EH (cell line): ENCODE measurements at regions not wholly inside any gene's neighbourhood (a gene's known extent, or its start where the extent isn't known, plus 50 kb on each side); places are given as distances from the start of the nearest gene placed in this dataset.
"Not testable (repeated sequence)": the region's sequence is repeated elsewhere in the genome, so short reads cannot be mapped to it uniquely, and the experiment has no call there.

Source experiments
- DNase-seq: peaks from one replicate; pipeline ENCODE4 v3.0.0-alpha.2; 2015; ENCODE audit warnings: low read depth

- DNase-seq = no peak
Measured at GRCh38 chr3:74273555-74274402, 340.7 kb downstream of the CNTN3 start.

DNA sequence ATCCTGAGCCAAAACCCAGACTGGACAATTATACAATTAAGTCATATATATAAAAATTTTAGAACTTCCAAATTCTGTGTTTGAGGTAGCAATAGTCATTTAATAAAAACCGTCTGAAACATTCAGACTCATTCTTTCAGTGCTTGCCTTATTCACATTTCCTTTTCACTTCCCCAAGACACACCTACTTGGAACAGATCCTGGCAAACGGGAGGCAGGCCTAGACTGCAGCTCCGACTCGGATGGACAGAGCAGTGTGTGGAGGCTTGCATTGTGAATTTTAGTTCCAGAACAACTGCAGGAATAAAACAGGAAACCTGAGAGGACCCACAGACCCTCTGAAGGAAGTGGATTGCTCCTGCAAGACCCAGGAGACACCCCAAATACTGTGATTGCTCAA lies 341.4 kb downstream of the CNTN3 start:
- no peak for DNase-seq

GRCh38 chr3:74271541-74271940 lies 342.9 kb downstream of the CNTN3 start:
- DNase-seq = no peak

DNA sequence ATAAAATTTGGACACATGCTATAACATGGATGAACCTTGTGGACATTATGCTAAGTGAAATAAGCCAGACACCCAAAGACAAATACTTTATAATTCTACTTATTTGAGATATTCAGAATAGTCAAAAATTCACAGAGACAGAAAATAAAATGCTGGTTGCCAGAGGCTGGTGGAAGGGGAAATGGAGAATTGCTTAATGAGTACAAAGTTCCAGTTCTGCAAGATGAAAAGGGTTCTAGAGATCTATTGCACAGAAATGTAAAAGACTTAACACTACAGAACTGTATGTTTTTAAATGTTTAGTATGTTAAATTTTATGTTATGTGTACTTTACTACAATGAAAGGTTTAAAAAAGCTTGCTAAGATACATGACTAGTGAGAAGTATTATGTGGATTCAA lies 344.8 kb downstream of the CNTN3 start:
- DNase-seq = no peak

DNA sequence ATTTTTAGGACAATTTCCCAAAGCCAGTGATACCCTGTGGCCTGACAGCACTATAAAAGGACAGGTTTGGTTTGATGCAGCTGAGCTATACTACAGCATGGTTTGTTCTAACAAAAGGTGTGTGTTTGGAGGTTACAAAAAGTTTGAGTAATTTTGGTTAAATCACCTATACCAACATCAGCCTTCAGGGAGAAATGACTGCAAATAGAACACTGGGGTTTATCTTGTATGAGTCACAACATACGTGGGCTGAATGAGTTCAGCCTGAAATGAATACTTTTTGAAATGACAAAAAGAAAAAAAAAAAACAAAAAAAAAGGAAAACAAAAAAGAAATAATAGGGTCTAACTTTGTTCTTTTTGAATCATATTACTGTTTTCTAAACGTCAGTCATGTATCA lies 345.7 kb downstream of the CNTN3 start:
- no peak for DNase-seq

GRCh38 chr3:74267588-74268184 lies 346.8 kb downstream of the CNTN3 start:
- peak; percentile 51 for DNase-seq

DNA sequence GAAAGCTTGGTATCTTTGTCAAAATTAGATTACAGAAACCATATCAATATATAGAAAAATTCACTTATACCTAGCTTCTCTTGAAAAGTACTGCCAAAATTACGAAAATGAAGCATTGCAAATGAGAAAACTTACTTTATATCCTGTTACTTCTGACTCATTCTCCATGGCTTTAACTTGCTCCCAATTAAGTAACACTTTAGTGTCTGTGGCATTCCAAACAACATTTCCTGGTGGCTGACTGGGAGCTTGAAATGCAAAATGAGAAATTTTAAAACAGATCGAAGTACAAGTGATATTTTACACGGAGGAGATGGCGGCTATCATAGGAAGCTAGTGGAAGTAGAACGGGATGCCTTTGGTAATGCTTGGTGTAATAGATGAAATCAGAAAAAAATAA lies 347.3 kb downstream of the CNTN3 start:
- peak; percentile 4 for DNase-seq

DNA sequence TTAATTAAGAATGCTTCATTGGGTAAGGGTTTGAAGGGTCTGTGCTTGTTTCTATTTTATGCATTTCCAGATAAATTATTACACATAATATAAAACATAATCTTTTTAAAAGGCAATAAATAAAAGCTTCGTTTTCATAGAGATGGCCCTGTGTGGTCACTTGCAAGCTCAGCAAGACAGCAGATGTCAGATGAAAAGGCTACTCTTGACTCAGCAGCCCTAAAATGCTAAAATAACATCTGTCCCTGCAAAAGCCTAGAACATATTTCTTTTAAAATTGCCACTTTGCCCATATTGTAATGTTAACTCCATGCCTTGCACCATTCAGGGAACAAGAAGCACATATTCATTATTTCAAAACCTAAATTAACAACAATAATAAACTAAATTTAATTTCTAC lies 349.4 kb downstream of the CNTN3 start:
- DNase-seq = no peak

- no peak for DNase-seq
Measured at GRCh38 chr3:74263031-74263430, 351.4 kb downstream of the CNTN3 start.

- DNase-seq = no peak
Measured at GRCh38 chr3:74233091-74233490, 381.4 kb downstream of the CNTN3 start.

DNA sequence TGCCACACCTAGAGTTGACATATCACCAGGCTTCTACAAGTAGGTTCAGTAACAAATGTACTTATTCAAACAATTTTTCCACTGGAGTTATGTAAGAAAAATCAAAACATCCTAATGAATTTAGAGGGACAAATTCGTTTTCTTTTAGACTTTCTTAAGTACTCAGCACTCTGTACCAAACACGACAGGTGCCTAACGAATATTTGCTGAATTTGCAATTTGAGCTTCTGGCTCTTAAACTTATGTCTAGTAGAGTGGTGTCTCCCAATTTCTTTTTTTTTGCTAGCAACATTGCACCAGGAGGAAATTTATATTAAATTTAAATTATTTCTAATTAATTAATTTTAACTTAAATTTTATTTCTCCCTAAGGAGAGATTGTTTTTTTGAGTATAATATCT lies 397.0 kb downstream of the CNTN3 start:
- DNase-seq = no peak

- DNase-seq = no peak
Measured at GRCh38 chr3:74214286-74214685, 400.2 kb downstream of the CNTN3 start.

DNA sequence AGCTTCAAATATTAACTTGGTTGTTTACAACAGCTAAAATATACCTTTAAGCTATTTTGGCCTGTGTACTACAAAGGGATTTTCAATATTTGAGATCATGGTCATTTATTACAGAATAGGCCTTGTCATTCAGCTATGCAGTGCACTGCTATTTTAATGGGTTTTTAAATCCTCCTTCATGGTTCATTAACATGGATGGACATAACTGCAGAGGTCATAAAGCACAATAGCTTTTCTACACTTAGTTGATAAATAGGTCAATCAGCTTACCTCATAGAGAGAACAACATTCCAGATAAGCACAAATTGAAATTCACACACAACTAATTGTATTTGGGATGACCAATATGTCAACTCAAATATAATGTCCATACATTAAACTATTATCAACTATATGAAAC lies 403.7 kb downstream of the CNTN3 start:
- DNase-seq = no peak

DNA sequence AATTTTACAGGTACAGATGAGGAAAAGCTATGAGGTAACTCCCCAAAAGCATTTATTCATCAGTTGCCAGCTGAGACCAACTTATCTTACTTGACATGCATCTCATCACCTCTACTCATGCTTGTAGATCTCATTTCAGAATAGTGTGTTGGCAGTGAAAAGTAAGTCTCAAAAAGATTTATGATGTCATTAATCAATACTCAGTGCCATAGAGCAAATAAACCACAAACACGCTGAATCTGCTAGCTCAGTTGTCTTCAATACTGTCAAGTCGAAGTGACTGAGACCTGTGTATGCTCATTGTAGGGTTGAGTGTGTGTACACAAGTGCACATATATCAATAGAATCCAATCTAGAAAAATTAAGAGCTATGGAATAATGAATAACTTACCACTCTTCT lies 413.5 kb downstream of the CNTN3 start:
- DNase-seq = no peak

DNA sequence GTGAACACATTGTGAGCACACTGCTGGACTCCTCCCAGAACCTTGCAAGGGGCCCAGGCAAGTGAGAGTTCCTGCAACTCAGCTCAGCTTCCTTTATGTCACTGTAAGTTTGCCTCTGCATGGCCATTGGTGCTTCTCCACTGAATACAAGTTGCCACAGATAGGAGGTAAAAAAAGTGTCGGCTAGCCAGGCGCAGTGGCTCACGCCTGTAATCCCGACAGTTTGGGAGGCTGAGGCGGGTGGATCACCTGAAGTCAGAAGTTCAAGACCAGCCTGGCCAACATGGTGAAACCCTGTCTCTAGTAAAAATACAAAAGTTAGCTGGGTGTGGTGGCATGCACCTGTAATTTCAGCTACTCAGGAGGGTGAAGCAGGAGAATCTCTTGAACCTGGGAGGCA lies 435.8 kb downstream of the CNTN3 start:
- not testable (repeated sequence) for DNase-seq

GRCh38 chr3:74173090-74173489 lies 441.4 kb downstream of the CNTN3 start:
- DNase-seq = no peak

GRCh38 chr3:74167926-74168325 lies 446.5 kb downstream of the CNTN3 start:
- no peak for DNase-seq

DNA sequence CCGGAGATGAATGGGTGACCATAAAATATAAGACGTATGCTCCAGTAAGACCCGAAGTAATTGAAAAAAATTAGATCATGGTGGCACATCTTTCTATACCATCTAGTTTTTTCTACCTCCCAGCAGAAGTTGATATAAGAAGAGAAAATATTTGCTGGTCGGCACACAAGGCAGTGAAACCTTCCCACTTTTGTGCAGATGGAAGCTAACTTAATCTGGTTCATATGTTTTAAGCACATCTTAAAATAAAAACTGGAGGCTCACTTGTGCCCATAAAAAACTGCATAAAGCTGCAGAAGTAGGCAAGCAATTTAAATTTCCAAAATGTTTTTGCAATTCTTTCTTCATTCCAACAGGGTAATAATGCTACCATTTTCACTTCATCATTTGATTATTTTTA lies 449.2 kb downstream of the CNTN3 start:
- DNase-seq = no peak

DNA sequence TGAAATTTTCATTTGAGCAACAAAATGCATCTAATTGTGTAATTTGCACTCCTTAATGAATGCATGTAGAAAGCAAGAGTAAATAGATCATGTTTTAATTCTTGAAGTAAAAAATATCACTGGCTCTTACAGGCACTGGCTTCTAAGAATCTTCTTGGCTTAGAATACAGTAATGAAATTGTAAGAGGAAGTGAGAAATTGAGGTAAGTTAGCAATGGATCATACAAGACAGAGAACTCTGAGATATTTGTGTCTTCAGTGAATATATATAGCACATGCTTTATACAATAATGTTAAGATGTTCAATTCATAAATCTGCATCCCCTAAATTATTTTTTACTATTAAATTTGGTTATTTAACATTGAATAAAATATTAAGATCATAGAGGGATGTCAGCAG lies 465.0 kb downstream of the CNTN3 start:
- no peak for DNase-seq

GRCh38 chr3:74145277-74145676 lies 469.2 kb downstream of the CNTN3 start:
- no peak for DNase-seq

- DNase-seq = no peak
Measured at GRCh38 chr3:74139648-74140047, 474.8 kb downstream of the CNTN3 start.

- DNase-seq = no peak
Measured at GRCh38 chr3:74137790-74138189, 476.7 kb downstream of the CNTN3 start.

DNA sequence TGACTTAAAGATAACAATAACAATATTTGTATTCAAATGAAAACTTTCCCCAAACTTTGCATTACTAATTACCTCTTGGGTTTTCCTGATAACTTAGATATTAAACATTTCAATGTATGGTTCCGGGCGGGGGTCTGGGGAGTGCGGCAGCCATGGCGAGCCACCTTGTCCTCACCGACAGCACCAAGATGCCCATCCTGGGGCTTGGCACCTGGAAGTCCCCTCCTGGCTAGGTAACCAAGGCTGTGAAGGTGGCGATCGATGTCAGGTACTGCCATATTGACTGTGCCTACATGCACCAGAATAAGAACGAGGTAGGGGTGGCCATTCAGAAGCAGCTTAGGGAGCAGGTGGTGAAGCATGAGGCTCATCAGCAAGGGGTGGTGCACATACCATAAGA lies 478.7 kb downstream of the CNTN3 start:
- no peak for DNase-seq

- DNase-seq = no peak
Measured at GRCh38 chr3:74134831-74135230, 479.6 kb downstream of the CNTN3 start.
